ENCODE measurements at regions not wholly inside any gene's neighbourhood (a gene's known extent, or its start where the extent isn't known, plus 50 kb on each side); places are given as distances from the start of the nearest gene placed in this dataset.

- no peak for TF ChIP-seq USF2 (IDR thresholded peaks at IDR 0.05)
- no peak for TF ChIP-seq CTCF (IDR thresholded peaks at IDR 0.05)
- TF ChIP-seq CEBPB (IDR thresholded peaks at IDR 0.05) = no peak
Measured at GRCh38 chr4:56219447-56219846, 167.8 kb downstream of the AASDH start.

All from A549 (cell line).